GM10266 (cell line): ENCODE measurements at regions not wholly inside any gene's neighbourhood (a gene's known extent, or its start where the extent isn't known, plus 50 kb on each side); places are given as distances from the start of the nearest gene placed in this dataset.

Experiments used
- DNase-seq: peaks from one replicate; pipeline ENCODE4 v3.0.0; 2012; ENCODE audit errors: extremely low spot score
- TF ChIP-seq, protein P1 (sequence below): IDR thresholded peaks from 2 replicates; pipeline ENCODE4 v1.5.1; 2012; ENCODE audit warnings: mild to moderate bottlenecking, low read depth; ENCODE audit not compliant: control insufficient read depth, insufficient read depth; ENCODE audit errors: missing control alignments

DNA sequence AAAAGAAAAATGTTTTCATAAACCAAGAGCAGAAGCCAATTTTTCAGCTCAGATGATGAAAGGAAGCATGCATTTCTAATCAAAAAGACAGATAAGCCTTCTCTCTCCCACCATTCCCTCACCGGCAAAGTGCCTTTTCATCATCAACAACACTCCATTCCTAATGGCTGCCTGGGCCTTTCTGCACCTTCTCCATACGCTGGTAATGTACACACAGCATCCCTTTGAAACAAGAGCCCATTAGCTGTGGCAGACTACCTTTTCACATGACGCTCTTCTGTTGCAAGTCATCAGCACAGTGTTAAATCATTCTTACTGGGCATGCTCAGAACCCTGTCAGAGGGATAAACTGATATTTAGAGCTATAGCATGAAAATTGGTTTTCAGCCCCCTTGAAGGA lies 408.9 kb downstream of the MEIS1 start:
- DNase-seq, result no peak
- TF ChIP-seq, protein P1, sequence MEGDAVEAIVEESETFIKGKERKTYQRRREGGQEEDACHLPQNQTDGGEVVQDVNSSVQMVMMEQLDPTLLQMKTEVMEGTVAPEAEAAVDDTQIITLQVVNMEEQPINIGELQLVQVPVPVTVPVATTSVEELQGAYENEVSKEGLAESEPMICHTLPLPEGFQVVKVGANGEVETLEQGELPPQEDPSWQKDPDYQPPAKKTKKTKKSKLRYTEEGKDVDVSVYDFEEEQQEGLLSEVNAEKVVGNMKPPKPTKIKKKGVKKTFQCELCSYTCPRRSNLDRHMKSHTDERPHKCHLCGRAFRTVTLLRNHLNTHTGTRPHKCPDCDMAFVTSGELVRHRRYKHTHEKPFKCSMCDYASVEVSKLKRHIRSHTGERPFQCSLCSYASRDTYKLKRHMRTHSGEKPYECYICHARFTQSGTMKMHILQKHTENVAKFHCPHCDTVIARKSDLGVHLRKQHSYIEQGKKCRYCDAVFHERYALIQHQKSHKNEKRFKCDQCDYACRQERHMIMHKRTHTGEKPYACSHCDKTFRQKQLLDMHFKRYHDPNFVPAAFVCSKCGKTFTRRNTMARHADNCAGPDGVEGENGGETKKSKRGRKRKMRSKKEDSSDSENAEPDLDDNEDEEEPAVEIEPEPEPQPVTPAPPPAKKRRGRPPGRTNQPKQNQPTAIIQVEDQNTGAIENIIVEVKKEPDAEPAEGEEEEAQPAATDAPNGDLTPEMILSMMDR, result no peak

DNA sequence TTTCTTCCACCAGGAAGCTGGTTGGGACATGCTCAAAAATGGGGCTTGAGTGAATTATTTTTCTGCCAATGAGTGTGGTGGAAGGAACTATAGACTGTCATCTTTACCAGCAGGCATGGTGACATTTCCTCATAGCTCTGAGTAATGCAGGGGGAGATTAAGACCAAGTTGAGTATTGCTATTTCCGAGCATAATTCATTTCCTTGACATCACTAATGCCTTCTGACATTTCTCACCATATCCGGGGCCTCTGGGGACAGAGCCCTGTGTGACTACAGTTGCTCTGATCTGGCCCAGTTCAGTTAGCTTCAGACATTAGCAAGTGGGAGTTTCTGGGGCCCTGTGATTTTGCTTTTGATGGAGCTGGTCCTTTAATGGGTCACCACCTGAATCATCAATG lies 410.4 kb downstream of the MEIS1 start:
- DNase-seq, result no peak
- TF ChIP-seq, protein P1, result no peak

DNA sequence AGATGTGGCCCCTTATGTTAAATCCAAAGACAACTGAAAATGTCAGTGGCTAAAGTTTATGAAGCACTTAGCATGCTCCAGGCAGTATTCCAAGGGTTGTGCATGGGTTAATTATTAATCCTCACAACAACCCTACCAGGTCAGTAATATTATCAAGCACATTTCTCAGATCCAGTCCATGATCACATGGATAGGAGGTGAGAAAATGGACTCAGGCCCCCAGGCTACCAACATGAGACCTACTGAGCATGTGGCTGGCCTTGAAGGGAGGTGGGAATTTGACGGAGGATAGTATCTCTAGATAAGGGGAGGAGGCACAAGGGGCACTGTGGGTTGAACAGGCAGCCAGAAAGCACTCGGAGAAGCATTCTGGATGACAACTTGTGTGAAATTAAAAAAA lies 412.0 kb downstream of the MEIS1 start:
- TF ChIP-seq, protein P1, result no peak
- DNase-seq, result no peak

DNA sequence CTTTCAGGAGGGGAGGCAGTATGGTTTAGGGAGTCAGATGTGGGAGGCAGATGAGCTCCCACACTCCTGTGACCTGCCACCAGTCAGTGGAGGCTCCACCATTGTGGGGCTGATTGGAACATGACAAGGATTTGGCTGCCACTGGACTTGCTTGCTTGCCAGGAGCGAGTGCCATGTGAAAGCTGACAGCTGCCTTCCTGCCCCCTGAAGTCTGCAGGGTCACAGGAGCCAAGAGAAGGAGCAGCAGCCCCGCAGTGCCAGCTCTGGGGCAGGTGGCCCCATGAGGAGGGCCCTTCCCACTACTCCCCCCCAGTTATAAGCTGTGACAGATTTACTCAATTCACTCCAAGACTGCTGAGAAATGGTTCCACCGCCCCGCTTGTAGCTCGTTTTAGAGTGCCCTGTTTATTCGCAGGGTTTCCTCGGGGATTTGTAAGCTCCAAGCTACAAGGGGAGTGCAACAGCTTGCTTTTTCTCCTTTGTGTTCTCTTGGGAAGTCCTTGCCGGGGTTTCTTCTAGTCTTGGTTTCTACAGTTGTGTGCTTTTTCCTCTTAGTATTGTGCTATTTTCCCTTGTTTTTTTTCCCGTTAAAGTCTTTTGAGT lies 414.3 kb downstream of the MEIS1 start:
- DNase-seq, result no peak
- TF ChIP-seq, protein P1, result no peak

DNA sequence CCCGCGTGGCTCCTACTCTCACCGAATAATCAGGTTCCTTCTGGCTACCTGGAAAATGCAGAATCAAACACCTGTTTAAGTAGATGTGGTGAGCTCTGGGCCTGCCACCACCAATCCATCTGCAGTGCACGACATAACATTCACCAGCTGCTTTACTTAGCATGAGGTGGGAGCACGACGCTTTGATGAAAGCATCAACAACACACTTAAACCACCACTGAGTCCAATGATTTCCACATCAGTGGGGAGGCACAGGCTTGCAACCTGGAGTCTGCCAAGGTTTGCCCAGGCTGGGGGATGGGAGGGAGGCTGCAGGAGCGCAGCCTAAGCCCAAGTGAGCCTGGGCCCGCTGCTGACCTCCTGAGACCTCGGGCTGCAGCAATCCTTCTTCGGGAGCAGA lies 415.5 kb downstream of the MEIS1 start:
- no peak for DNase-seq
- TF ChIP-seq, protein P1, result no peak

DNA sequence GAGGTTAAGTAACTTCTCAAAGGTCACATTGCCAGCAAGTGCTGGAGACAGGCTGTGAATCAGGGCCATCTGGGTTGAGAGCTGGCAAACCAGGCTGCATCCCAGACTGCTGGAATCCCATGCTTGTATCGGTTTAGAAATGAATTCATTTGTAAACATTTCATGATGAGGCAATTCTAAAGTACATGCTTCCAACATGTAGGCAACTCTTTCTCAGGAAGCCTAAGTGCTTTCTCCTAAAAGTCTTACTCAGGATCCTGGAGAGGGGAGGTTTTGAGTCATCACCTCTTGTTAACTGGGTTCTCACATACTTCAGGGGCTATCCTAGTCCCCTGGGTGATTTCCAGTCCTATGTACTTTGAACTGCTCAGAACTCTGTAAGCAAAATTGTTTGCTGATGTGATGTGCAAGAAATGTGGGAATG lies 416.5 kb downstream of the MEIS1 start:
- no peak for DNase-seq
- TF ChIP-seq, protein P1, result no peak

DNA sequence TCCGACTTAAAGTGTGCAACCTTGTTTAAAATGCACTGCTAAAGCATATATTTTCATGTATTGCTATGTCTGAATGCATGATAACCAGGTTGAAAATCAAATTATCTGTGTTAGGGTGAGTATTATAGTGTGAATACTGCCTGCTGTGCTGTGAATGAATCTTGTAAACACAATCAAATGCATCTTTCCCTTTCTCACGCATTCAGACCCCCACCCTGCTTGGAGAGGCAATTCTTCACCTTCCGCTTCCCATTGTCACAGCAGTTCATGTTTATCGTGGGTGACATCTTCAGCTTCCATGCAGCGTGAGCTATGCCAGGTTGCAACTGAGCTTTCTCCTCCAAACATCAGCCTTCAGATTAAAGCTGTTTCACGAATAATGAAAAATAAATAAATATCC lies 418.0 kb downstream of the MEIS1 start:
- TF ChIP-seq, protein P1, result no peak
- no peak for DNase-seq
